ENCODE measurements at regions not wholly inside any gene's neighbourhood (a gene's known extent, or its start where the extent isn't known, plus 50 kb on each side); places are given as distances from the start of the nearest gene placed in this dataset.
"Not testable (repeated sequence)": the region's sequence is repeated elsewhere in the genome, so short reads cannot be mapped to it uniquely, and the experiment has no call there.

DNA sequence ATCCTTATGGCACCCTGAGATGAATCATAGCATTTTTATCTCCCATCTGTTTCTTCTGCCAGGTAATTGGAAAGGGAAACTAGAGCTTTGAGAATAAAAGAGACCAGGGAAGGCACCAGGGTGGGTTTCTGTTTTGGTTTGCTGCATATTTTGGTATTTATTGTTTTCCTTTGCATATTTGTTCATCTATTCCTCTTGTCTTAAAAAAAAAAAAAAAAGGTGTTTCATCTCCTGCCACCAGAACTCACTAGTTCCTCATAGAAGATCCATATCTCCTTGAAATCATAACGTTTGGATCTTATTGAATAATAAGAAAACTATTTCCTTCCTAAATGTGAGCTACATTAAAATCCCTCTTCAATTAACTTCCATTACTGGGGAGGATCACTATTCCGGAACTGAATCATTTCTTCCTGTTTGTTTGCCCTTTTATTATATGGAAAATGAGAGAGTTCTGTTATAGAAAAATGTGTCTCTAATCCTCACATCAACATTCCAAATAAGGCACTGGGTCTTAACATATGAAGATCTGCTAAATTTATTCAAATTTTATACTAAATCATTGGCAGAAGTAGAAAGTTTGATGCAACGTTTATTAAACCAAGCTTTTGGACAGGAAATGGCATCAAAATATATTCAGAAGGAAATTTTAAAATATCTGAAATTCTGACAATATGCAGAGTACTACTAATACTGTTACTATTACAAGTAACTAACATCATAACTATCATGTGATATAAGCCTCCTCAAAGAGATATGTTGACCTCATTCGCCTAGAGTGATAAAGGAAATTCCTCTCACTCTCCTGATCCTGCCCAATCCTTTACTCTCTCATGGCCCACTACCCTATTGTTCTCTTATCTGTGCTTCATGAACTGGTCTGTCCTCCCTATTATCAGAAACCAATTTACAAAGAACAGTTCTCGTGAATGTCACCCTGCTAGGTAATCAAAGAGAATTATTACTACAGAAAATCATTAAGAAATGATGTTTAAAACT lies 229.4 kb upstream of the RSPO3 start:
- Histone ChIP-seq H3K4me1 (no peaks in the 10 kb centered on the region), H3K4me3 (no peak overlapping the region), H3K27me3 (no peaks in the 10 kb centered on the region), H3K36me3 (no peaks in the 10 kb centered on the region), H3K27ac (no peak overlapping the region), H3K9me3 (no peaks in the 10 kb centered on the region)
- no peak for TF ChIP-seq POLR2A (IDR thresholded peaks at IDR 0.05)
- TF ChIP-seq, protein P1, sequence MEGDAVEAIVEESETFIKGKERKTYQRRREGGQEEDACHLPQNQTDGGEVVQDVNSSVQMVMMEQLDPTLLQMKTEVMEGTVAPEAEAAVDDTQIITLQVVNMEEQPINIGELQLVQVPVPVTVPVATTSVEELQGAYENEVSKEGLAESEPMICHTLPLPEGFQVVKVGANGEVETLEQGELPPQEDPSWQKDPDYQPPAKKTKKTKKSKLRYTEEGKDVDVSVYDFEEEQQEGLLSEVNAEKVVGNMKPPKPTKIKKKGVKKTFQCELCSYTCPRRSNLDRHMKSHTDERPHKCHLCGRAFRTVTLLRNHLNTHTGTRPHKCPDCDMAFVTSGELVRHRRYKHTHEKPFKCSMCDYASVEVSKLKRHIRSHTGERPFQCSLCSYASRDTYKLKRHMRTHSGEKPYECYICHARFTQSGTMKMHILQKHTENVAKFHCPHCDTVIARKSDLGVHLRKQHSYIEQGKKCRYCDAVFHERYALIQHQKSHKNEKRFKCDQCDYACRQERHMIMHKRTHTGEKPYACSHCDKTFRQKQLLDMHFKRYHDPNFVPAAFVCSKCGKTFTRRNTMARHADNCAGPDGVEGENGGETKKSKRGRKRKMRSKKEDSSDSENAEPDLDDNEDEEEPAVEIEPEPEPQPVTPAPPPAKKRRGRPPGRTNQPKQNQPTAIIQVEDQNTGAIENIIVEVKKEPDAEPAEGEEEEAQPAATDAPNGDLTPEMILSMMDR (IDR thresholded peaks at IDR 0.05), result no peak
- no peak for DNase-seq

DNA sequence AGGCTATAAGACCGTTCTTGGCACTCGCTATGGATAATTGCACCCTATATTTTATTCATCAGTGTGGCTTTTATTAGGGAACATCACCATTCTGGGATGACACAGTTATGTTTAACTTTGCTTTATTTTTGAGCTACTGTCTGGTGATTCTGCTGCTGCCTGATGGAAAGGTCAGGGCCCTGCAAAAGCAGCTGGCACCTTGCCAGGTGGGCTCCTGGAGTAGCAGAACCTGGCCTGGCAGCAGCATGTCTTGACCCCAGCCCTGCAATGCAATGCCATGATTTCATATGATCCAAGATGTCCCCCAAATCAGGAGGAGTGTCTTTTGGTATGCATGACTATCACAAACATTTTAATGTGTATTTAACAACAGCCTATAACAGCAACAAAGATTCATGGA lies 228.4 kb upstream of the RSPO3 start:
- H3K36me3 ChIP-seq, result no peaks in the 10 kb centered on the region
- H3K27ac ChIP-seq, result no peak overlapping the region
- H3K9me3 ChIP-seq, result no peaks in the 10 kb centered on the region
- TF ChIP-seq, protein P1 (IDR thresholded peaks at IDR 0.05), result no peak
- no peak for TF ChIP-seq POLR2A (IDR thresholded peaks at IDR 0.05)
- no peaks in the 10 kb centered on the region for H3K27me3 ChIP-seq
- DNase-seq, result no peak
- no peaks in the 10 kb centered on the region for H3K4me1 ChIP-seq
- no peak overlapping the region for H3K4me3 ChIP-seq

DNA sequence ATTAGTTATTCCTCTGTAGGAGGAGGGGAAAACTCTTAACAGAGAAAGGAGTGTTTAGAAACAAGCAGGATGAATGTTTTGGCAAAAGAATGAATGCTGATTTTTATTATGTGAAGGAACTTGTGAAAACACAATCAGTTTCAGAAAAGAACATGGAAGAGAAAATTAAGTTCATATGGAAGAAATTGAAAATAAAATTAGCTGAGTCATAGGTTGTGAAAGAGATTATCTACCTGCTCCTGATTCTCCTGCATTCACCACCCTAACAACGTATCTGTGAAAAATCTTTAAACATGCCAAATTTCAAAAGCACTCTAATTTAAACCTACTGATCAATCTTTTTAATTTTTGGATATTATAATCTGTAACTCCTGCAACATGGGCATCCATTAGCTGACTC lies 227.3 kb upstream of the RSPO3 start:
- H3K36me3 ChIP-seq, result no peaks in the 10 kb centered on the region
- no peak overlapping the region for H3K4me3 ChIP-seq
- DNase-seq, result no peak
- H3K4me1 ChIP-seq, result no peaks in the 10 kb centered on the region
- no peak overlapping the region for H3K27ac ChIP-seq
- no peaks in the 10 kb centered on the region for H3K9me3 ChIP-seq
- TF ChIP-seq, protein P1 (IDR thresholded peaks at IDR 0.05), result no peak
- no peak for TF ChIP-seq POLR2A (IDR thresholded peaks at IDR 0.05)
- H3K27me3 ChIP-seq, result no peaks in the 10 kb centered on the region

DNA sequence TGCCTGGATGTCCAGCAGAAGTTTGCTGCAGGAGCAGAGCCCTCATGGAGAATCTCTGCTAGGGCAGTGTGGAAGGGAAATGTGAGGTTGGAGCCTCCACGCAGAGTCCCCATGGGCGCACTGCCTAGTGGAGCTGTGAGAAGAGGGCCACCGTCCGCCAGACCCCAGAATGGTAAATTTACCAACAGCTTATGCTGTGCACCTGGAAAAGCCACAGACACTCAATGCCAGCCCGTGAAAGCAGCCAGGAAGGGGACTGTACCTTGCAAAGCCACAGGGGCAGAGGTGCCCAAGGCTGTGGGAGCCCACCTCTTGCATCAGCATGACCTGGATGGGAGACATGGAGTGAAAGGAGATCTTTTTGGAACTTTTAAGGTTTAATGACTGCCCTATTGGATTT lies 225.6 kb upstream of the RSPO3 start:
- H3K4me3 ChIP-seq, H3K9me3 ChIP-seq, H3K36me3 ChIP-seq, DNase-seq, H3K27me3 ChIP-seq, H3K27ac ChIP-seq, H3K4me1 ChIP-seq: not testable (repeated sequence)

DNA sequence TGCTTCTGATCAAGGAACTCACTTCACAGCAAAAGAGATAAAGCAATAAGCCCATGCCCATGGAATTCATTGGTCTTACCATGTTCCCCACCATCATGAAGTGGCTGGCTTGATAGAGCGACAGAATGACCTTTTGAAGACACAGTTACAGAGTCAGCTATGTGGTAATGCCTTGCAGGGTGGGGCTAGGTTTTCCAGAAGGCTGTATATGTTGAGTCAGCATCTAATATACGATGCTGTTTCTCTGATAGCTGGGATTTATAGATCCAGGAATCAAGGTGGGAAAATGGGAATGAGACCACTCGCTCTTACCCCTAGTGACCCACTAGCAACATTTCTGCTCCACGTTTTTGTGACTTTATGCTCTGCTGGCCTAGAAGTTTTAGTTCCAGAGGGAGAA lies 220.7 kb upstream of the RSPO3 start:
- no peaks in the 10 kb centered on the region for H3K36me3 ChIP-seq
- no peak overlapping the region for H3K4me3 ChIP-seq
- no peaks in the 10 kb centered on the region for H3K4me1 ChIP-seq
- DNase-seq, result no peak
- no peak for TF ChIP-seq POLR2A (IDR thresholded peaks at IDR 0.05)
- TF ChIP-seq, protein P1 (IDR thresholded peaks at IDR 0.05), result no peak
- H3K27me3 ChIP-seq, result no peaks in the 10 kb centered on the region
- no peak overlapping the region for H3K27ac ChIP-seq
- H3K9me3 ChIP-seq, result no peaks in the 10 kb centered on the region

DNA sequence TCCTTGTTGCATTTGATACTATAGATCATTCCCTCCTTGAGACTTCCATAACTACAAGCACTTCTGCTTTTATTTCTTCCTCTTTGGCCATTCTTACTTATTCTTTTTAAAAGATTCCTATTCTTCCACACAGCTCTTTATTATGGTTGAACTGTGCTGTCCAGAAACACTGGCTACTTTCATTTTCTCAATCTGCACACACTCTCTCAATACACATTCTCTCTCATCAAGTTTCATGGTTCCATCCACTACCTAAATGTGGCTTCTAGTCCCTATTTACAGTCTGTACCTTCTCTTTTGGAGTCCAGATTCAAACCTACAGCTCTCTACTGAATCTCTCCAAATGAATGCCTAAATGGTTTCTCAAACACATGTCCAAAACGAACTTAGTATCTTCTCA lies 214.3 kb upstream of the RSPO3 start:
- H3K4me3 ChIP-seq, result no peak overlapping the region
- H3K27ac ChIP-seq, result no peak overlapping the region
- H3K4me1 ChIP-seq, result no peaks in the 10 kb centered on the region
- no peak for DNase-seq
- TF ChIP-seq, protein P1 (IDR thresholded peaks at IDR 0.05), result no peak
- no peak for TF ChIP-seq POLR2A (IDR thresholded peaks at IDR 0.05)
- H3K36me3 ChIP-seq, result no peaks in the 10 kb centered on the region
- no peaks in the 10 kb centered on the region for H3K27me3 ChIP-seq
- H3K9me3 ChIP-seq, result no peaks in the 10 kb centered on the region
